MM.1S (cell line): ENCODE measurements at regions not wholly inside any gene's neighbourhood (a gene's known extent, or its start where the extent isn't known, plus 50 kb on each side); places are given as distances from the start of the nearest gene placed in this dataset.

Experiments
- CTCF ChIP-seq: fragments of 300-600 bp; sonication (generic); IDR thresholded peaks from 2 replicates; pipeline ENCODE4 v1.5.1; 2016; ENCODE audit warnings: antibody characterized with exemption, low read length, mixed read lengths
- EZH2phosphoT487 ChIP-seq: fragments of 300-600 bp; sonication (generic); IDR thresholded peaks from 2 replicates; pipeline ENCODE4 v1.6.1; 2018; ENCODE audit warnings: antibody characterized with exemption, low read length

- TF ChIP-seq CTCF = no peak
- TF ChIP-seq EZH2phosphoT487 = no peak
Observed at GRCh38 chr4:1460967-1461868, 55.0 kb upstream of the NKX1-1 start.
